GM18498 (cell line): ENCODE measurements at regions not wholly inside any gene's neighbourhood (a gene's known extent, or its start where the extent isn't known, plus 50 kb on each side); places are given as distances from the start of the nearest gene placed in this dataset.
"Not testable (repeated sequence)": the region's sequence is repeated elsewhere in the genome, so short reads cannot be mapped to it uniquely, and the experiment has no call there.

Experiments
- ATAC-seq: cut with Tn5 transposase; IDR thresholded peaks from one replicate; pipeline ENCODE4 v1.9.1; 2021; ENCODE audit warnings: mild to moderate bottlenecking, moderate library complexity; ENCODE audit not compliant: unreplicated experiment

GRCh38 chr21:8455279-8456128 lies 2065.9 kb upstream of the TPTE start:
- ATAC-seq = peak; percentile 55

DNA sequence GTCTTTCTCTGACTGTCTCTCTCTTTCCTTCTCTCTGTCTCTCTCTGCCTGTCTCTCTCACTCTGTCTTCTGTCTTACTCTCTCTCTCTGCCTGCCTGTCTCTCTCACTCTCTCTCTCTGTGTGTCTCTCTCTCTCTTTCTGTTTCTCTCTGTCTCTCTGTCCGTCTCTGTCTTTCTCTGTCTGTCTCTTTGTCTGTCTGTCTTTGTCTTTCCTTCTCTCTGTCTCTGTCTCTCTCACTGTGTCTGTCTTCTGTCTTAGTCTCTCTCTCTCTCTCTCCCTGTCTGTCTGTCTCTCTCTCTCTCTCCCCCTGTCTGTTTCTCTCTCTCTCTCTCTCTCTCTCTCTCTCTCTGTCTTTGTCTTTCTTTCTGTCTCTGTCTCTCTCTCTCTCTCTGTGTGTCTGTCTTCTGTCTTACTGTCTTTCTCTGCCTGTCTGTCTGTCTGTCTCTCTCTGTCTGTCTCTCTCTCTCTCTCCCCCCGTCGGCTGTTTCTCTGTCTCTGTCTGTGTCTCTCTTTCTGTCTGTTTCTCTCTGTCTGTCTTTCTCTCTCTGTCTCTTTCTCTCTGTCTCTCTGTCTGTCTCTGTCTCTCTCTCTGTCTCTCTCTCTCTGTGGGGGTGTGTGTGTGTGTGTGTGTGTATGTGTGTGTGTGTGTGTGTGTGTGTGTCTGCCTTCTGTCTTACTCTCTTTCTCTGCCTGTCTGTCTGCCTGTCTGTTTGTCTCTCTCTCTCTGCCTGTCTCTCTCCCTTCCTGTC lies 2056.8 kb upstream of the TPTE start:
- ATAC-seq = peak; percentile 84

DNA sequence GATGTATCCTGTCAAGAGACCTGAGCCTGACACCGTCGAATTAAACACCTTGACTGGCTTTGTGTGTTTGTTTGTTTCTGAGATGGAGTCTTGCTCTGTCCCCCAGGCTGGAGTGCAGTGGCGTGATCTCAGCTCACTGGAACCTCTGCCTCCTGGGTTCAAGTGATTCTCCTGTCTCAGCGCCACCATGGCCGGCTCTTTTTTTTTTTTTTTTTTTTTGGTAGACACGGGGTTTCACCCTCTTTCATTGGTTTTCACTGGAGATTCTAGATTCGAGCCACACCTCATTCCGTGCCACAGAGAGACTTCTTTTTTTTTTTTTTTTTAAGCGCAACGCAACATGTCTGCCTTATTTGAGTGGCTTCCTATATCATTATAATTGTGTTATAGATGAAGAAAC lies 2054.7 kb upstream of the TPTE start:
- not testable (repeated sequence) for ATAC-seq
